ENCODE measurements at regions not wholly inside any gene's neighbourhood (a gene's known extent, or its start where the extent isn't known, plus 50 kb on each side); places are given as distances from the start of the nearest gene placed in this dataset.

- TF ChIP-seq CTCF (IDR thresholded peaks at IDR 0.05) (no peak), POLR2A (IDR thresholded peaks at IDR 0.05) (no peak)
Measured at GRCh38 chr9:100933656-100934055, 94.9 kb upstream of the PLPPR1 start.

Measured in Peyer's patch (tissue), 4 donors.